PC-3 (cell line): ENCODE measurements at regions not wholly inside any gene's neighbourhood (a gene's known extent, or its start where the extent isn't known, plus 50 kb on each side); places are given as distances from the start of the nearest gene placed in this dataset.

Source experiments
- EZH2 ChIP-seq: fragments of 300-600 bp; sonication (generic); IDR thresholded peaks from one replicate; pipeline ENCODE4 v1.6.1; 2017; ENCODE audit warnings: antibody characterized with exemption, mild to moderate bottlenecking, low read length; ENCODE audit not compliant: unreplicated experiment
- EZH2phosphoT487 ChIP-seq: fragments of 300-600 bp; sonication (generic); IDR thresholded peaks from 2 replicates; pipeline ENCODE4 v1.6.1; 2018; ENCODE audit warnings: mild to moderate bottlenecking, antibody characterized with exemption, low read length, borderline replicate concordance
- TF ChIP-seq, protein P1 (sequence below): fragments of 300-600 bp; sonication (generic); conservative IDR thresholded peaks from 2 replicates; pipeline ENCODE4 v1.5.1; 2017; ENCODE audit warnings: antibody characterized with exemption, low read depth, mild to moderate bottlenecking, low read length

DNA sequence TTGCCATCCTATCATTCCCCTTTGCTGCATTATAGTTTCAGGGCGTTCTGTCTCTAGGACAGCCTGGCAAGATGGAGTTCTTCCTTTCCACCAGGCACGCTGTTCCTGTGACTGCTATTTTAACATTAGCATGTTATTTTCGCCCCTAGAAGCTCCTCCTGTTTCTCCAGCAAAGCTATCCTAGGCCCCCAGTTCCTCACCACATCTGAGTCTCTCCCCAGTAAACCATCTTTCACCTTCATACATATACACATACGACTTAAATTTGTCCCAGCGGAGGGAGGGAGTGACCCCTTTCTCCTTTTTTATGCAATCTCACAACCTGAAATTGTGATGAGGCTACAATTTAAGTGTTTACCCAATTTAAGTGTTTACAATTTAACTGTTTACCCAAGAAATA, 66.7 kb upstream of the FRMD6 start:
- TF ChIP-seq, protein P1, sequence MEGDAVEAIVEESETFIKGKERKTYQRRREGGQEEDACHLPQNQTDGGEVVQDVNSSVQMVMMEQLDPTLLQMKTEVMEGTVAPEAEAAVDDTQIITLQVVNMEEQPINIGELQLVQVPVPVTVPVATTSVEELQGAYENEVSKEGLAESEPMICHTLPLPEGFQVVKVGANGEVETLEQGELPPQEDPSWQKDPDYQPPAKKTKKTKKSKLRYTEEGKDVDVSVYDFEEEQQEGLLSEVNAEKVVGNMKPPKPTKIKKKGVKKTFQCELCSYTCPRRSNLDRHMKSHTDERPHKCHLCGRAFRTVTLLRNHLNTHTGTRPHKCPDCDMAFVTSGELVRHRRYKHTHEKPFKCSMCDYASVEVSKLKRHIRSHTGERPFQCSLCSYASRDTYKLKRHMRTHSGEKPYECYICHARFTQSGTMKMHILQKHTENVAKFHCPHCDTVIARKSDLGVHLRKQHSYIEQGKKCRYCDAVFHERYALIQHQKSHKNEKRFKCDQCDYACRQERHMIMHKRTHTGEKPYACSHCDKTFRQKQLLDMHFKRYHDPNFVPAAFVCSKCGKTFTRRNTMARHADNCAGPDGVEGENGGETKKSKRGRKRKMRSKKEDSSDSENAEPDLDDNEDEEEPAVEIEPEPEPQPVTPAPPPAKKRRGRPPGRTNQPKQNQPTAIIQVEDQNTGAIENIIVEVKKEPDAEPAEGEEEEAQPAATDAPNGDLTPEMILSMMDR = no peak
- TF ChIP-seq EZH2phosphoT487 (no peak), EZH2 (no peak)
